Upper lobe of right lung (tissue), 1 donor: ENCODE measurements at regions not wholly inside any gene's neighbourhood (a gene's known extent, or its start where the extent isn't known, plus 50 kb on each side); places are given as distances from the start of the nearest gene placed in this dataset.
"Not testable (repeated sequence)": the region's sequence is repeated elsewhere in the genome, so short reads cannot be mapped to it uniquely, and the experiment has no call there.

ENCODE experiments used
- ATAC-seq: fragments of 200-7000 bp; cut with Tn5 transposase; one replicate; pipeline ENCODE4 v1.9.1; 2020; ENCODE audit warnings: mild to moderate bottlenecking, moderate library complexity
- DNase-seq: peaks from one replicate; pipeline ENCODE4 v3.0.0-alpha.2; 2020
- H3K27ac ChIP-seq: fragments of 200-600 bp; one replicate; pipeline ENCODE4 v1.8.0; 2022
- H3K27me3 ChIP-seq: fragments of 200-600 bp; one replicate; pipeline ENCODE4 v1.8.0; 2022; ENCODE audit warnings: mild to moderate bottlenecking
- H3K36me3 ChIP-seq: fragments of 200-600 bp; one replicate; pipeline ENCODE4 v1.8.0; 2022
- H3K4me1 ChIP-seq: fragments of 200-600 bp; one replicate; pipeline ENCODE4 v1.8.0; 2022
- H3K4me3 ChIP-seq: fragments of 200-600 bp; one replicate; pipeline ENCODE4 v1.8.0; 2022; ENCODE audit warnings: mild to moderate bottlenecking
- H3K9me3 ChIP-seq: fragments of 200-600 bp; one replicate; pipeline ENCODE4 v1.8.0; 2022
- CTCF ChIP-seq: fragments of 200-600 bp; IDR thresholded peaks from one replicate; pipeline ENCODE4 v1.8.0; 2022; ENCODE audit warnings: antibody characterized with exemption
- intact Hi-C: fragments of 100-400 bp; cut with DNase I; formaldehyde crosslinking; loops from one replicate; pipeline ENCODE4 v1.11.0; 2022
- donor health status: DM: no; HTN: yes; CAD: no; lungs with severe emphysema.

- intact Hi-C loops, H3K4me3 ChIP-seq, H3K9me3 ChIP-seq, H3K4me1 ChIP-seq, H3K27me3 ChIP-seq, H3K36me3 ChIP-seq, DNase-seq, H3K27ac ChIP-seq: not testable (repeated sequence)
- peak; percentile 31 for ATAC-seq
Measured at GRCh38 chr15:20168221-20168620, 373.4 kb downstream of the GOLGA6L6 start.

DNA sequence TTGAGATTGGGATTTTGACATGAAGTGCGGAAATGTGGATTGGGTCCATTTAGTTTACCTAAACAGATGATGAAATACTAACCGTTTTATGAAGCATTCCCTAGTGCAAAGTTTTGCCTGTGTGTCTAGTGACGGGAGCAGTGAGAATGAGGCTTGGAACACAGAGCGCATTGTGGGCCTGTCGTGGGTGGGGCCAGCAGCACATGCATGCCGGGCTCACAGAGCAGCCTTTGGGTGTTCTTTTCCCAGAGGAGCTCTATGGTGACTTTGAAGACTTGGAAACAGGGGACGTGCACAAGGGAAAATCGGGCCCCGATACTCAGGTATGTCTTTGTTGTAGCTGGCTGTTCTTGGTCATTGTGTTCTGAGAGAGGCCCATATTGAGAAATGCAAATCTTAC, 388.1 kb downstream of the GOLGA6L6 start:
- H3K36me3 ChIP-seq, intact Hi-C loops, DNase-seq, ATAC-seq, H3K27ac ChIP-seq, H3K27me3 ChIP-seq, H3K9me3 ChIP-seq, H3K4me1 ChIP-seq, H3K4me3 ChIP-seq: not testable (repeated sequence)

DNA sequence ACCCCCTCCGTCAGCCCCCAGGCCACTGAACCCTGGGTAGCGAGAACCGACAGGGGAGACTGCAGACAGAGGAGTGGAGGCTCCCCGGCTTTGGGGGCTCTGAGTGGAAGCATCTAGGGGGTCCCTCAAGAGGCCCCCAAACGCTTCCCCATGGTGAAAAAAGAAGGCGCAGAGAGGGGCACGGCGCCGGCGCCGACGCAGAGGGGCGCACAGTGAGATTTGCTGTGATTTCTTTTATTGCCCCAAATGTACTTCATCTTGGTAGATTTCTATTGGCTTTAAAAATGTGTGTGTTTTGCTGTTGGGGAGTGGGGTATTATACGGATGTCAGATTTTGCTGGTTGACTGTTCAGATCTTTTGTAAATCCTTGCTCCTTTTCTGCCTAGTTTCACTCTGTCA, 392.9 kb downstream of the GOLGA6L6 start:
- ATAC-seq, H3K4me1 ChIP-seq, intact Hi-C loops, H3K4me3 ChIP-seq, H3K9me3 ChIP-seq, DNase-seq, H3K27me3 ChIP-seq, H3K27ac ChIP-seq, H3K36me3 ChIP-seq: not testable (repeated sequence)

DNA sequence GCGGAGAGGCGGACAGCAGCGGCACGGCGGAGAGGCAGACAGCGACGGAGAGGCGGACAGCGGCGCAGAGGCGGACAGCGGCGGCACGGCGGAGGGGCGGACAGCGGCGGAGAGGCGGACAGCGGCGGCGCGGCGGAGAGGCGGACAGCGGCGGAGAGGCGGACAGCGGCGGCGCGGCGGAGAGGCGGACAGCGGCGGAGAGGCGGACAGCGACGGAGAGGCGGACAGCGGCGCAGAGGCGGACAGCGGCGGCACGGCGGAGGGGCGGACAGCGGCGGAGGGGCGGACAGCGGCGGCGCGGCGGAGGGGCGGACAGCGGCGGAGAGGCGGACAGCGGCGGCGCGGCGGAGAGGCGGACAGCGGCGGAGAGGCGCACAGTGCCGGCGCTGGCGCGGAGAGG, 393.6 kb downstream of the GOLGA6L6 start:
- ATAC-seq, H3K9me3 ChIP-seq, H3K36me3 ChIP-seq, H3K27me3 ChIP-seq, H3K4me1 ChIP-seq, DNase-seq, intact Hi-C loops, H3K27ac ChIP-seq, H3K4me3 ChIP-seq: not testable (repeated sequence)

- H3K27me3 ChIP-seq, H3K9me3 ChIP-seq, H3K4me3 ChIP-seq, intact Hi-C loops, H3K36me3 ChIP-seq, H3K4me1 ChIP-seq, H3K27ac ChIP-seq, ATAC-seq: not testable (repeated sequence)
- DNase-seq, result peak; percentile 60
Measured at GRCh38 chr15:20144333-20145036, 397.1 kb downstream of the GOLGA6L6 start.

DNA sequence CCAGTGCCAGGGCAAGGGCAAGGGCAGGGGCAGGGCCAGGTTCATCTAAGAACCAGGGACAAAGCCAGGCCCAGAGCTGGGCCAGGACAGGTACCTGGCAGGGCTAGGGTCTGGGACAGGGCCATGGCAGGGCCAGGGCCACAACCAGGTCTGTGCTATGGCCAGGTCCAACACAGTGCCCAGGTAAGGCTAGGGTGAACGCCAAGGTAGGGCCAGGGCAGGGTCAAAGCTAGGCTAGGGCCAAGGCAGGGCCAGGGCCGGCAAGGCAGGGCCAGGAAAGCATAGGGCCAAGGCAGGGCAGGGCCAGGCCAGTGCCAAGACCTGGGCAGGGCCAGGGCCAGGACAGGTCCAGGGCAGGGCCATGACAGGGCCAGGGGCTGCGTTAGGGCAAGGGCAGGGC, 398.7 kb downstream of the GOLGA6L6 start:
- intact Hi-C loops, ATAC-seq, H3K36me3 ChIP-seq, H3K9me3 ChIP-seq, H3K27me3 ChIP-seq, H3K27ac ChIP-seq, DNase-seq, H3K4me1 ChIP-seq, H3K4me3 ChIP-seq: not testable (repeated sequence)

- H3K36me3 ChIP-seq, H3K27ac ChIP-seq, H3K4me1 ChIP-seq, ATAC-seq, intact Hi-C loops, H3K27me3 ChIP-seq, H3K4me3 ChIP-seq, H3K9me3 ChIP-seq: not testable (repeated sequence)
- DNase-seq, result peak; percentile 66
Measured at GRCh38 chr15:20142410-20142809, 399.2 kb downstream of the GOLGA6L6 start.

GRCh38 chr15:20124668-20125067, 416.9 kb downstream of the GOLGA6L6 start:
- peak; percentile 25 for DNase-seq
- H3K9me3 ChIP-seq, H3K27me3 ChIP-seq, H3K36me3 ChIP-seq, H3K4me3 ChIP-seq, H3K4me1 ChIP-seq, intact Hi-C loops, ATAC-seq, H3K27ac ChIP-seq: not testable (repeated sequence)

- no peak for ATAC-seq
- H3K9me3 ChIP-seq, result no peaks in the 10 kb centered on the region
- no peaks in the 10 kb centered on the region for H3K4me1 ChIP-seq
- H3K36me3 ChIP-seq, result no peaks in the 10 kb centered on the region
- H3K27me3 ChIP-seq, result no peaks in the 10 kb centered on the region
- peak; percentile 64 for DNase-seq
- H3K4me3 ChIP-seq, result no peak overlapping the region
- TF ChIP-seq CTCF, result no peak
- intact Hi-C loops, result no loop called here
- no peak overlapping the region for H3K27ac ChIP-seq
Measured at GRCh38 chr15:20106026-20106425, 435.6 kb downstream of the GOLGA6L6 start.

GRCh38 chr15:20105011-20105990, 436.3 kb downstream of the GOLGA6L6 start:
- H3K36me3 ChIP-seq, intact Hi-C loops, H3K27ac ChIP-seq, H3K4me3 ChIP-seq, H3K9me3 ChIP-seq, ATAC-seq, H3K27me3 ChIP-seq, H3K4me1 ChIP-seq: not testable (repeated sequence)
- DNase-seq, result peak; percentile 68

DNA sequence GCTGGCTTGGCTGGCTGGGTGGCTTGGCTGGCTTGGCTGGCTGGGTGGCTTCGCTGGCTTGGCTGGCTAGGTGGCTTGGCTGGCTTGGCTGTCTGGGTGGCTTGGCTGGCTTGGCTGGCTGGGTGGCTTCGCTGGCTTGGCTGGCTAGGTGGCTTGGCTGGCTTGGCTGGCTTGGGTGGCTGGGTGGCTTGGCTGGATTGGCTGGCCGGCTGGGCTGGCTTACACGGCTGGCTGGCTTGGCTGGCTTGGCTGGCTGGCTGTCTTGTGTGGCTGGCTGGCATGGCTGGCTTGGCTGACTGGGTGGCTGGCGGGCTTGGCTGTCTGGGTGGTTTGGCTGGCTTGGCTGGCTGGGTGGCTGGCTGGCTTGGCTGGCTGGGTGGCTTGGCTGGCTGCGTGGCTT, 437.0 kb downstream of the GOLGA6L6 start:
- DNase-seq, result peak; percentile 71
- H3K36me3 ChIP-seq, intact Hi-C loops, H3K4me1 ChIP-seq, H3K9me3 ChIP-seq, H3K27ac ChIP-seq, H3K4me3 ChIP-seq, H3K27me3 ChIP-seq: not testable (repeated sequence)
- ATAC-seq, result peak; percentile 27

DNA sequence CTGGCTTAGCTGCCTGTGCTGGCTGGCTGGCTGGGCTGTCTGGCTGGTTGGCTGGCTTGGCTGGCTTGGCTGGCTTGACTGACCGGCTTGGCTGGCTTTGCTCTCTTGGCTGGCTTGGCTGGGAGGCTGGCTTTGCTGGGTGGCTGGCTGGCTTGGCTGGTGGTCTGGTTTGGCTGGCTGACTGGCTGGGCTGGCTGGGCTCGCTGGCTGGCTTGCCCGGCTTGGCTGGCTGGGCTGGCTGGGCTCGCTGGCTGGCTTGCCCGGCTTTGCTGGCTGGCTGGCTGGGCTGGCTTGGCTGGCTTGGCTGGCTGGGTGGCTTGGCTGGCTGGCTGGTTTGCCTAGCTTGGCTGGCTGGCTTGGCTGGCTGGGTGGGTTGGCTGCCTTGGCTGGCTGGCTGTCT, 438.7 kb downstream of the GOLGA6L6 start:
- H3K4me1 ChIP-seq, ATAC-seq, H3K27me3 ChIP-seq, intact Hi-C loops, H3K27ac ChIP-seq, H3K9me3 ChIP-seq, H3K4me3 ChIP-seq, H3K36me3 ChIP-seq: not testable (repeated sequence)
- peak; percentile 87 for DNase-seq

- peak; percentile 86 for DNase-seq
- ATAC-seq, H3K4me1 ChIP-seq: not testable (repeated sequence)
Measured at GRCh38 chr15:20102209-20102608, 439.4 kb downstream of the GOLGA6L6 start.

More at GRCh38 chr15:20102209-20102608, 439.4 kb downstream of the GOLGA6L6 start:
- intact Hi-C loops, H3K9me3 ChIP-seq, H3K36me3 ChIP-seq, H3K27me3 ChIP-seq, H3K27ac ChIP-seq, H3K4me3 ChIP-seq: not testable (repeated sequence)
